AG09319 (cell line): ENCODE measurements at regions not wholly inside any gene's neighbourhood (a gene's known extent, or its start where the extent isn't known, plus 50 kb on each side); places are given as distances from the start of the nearest gene placed in this dataset.
"Not testable (repeated sequence)": the region's sequence is repeated elsewhere in the genome, so short reads cannot be mapped to it uniquely, and the experiment has no call there.

Source experiments
- DNase-seq: peaks from one replicate; pipeline ENCODE4 v3.0.0-alpha.2; 2010; ENCODE audit warnings: low read depth; ENCODE audit errors: extremely low read depth
- TF ChIP-seq, protein P1 (sequence below): IDR thresholded peaks from 2 replicates; pipeline ENCODE4 v1.5.1; 2011; ENCODE audit warnings: low read depth, mild to moderate bottlenecking, inconsistent platforms, low read length, moderate library complexity

DNA sequence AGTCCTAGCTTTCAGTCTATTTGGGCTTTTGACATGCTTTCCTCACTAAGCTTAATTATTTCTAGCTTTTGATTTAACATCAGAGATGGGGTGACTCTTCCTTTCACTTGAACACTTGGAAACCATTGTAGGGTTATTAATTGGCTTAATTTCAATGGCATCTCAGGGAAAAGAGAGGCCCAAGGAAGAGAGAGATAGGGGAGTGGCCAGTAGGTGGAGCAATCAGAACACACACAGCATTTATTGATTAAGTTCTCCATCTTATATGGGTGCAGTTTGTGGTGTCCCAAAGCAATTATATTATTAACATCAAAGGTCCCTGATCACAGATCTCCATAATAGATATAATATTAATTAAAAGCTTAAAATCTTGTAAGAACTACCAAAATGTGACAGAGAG, 1466.1 kb upstream of the SEL1L start:
- TF ChIP-seq, protein P1, sequence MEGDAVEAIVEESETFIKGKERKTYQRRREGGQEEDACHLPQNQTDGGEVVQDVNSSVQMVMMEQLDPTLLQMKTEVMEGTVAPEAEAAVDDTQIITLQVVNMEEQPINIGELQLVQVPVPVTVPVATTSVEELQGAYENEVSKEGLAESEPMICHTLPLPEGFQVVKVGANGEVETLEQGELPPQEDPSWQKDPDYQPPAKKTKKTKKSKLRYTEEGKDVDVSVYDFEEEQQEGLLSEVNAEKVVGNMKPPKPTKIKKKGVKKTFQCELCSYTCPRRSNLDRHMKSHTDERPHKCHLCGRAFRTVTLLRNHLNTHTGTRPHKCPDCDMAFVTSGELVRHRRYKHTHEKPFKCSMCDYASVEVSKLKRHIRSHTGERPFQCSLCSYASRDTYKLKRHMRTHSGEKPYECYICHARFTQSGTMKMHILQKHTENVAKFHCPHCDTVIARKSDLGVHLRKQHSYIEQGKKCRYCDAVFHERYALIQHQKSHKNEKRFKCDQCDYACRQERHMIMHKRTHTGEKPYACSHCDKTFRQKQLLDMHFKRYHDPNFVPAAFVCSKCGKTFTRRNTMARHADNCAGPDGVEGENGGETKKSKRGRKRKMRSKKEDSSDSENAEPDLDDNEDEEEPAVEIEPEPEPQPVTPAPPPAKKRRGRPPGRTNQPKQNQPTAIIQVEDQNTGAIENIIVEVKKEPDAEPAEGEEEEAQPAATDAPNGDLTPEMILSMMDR, result peak; percentile 48
- DNase-seq, result no peak

DNA sequence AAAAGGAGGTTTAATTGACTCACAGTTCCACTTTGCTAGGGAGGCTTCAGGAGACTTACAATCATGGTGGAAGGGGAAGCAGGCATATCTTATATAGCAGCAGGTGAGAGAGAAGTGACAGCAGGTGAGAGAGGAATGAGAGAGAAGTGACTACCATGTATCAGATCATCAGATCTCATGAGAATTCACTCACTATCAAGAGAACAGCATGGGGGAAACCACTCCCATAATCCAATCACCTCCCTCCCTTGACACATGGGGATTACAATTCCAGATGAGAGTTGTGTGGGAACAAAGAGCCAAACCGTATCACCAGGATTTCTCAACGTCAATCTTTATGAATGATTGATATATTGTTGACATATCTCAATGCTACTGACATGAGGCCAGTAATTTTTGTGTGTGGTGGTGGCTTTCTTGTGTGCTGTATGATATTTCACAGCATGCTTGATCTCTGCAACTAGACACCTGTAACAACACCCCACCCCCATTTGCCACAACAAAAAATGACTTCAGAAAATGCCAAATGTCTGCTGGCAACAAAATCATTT, 1470.9 kb upstream of the SEL1L start:
- TF ChIP-seq, protein P1, result no peak
- DNase-seq, result no peak

GRCh38 chr14:83006121-83006670, 1472.5 kb upstream of the SEL1L start:
- TF ChIP-seq, protein P1, result no peak
- DNase-seq, result no peak

GRCh38 chr14:83007052-83007451, 1473.4 kb upstream of the SEL1L start:
- DNase-seq, result not testable (repeated sequence)

DNA sequence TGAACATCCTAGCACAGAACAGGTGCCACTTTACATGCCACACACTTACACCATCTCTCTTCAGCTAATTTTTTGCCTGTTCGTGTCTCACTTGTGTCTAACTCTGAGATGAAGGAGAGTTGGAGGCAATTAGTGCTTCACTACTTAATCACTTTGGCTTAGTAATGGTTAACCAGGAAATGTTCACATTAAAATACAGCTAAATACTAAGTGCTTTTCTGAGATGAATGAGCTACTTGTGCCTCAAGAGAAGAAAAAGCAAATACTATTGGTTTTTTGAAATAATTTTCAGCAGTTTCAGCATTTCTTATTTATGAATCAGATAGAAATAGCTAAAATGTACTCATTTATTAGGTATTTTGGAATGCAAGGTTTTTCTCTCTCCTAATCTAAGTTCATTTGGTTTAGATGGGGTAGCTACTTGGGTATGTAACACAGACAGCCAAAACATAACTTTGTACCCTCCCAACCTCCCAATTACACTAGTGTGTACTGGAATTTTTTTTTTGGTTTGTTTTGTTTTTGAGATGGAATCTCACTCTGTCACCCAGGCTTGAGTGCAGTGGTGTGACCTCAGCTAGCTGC, 1474.1 kb upstream of the SEL1L start:
- TF ChIP-seq, protein P1, result no peak
- no peak for DNase-seq

DNA sequence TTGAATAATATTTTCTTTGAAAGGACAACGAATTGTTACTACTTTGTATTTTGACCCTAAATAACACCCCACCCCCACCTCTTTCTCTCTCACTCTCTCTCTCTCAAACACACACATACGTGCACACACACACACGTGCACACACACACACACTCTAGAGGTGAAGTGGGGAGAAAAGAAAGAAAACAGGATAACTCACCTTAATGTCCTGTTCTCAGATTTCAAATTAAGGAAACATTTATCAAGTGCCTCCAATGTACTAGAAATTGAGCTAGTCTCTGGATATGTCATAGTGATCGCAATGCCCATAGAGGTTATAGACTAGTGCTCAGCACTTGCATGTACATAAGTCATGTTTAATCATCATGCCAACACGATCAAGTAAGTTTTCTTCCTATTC, 1483.6 kb upstream of the SEL1L start:
- DNase-seq, result no peak
- TF ChIP-seq, protein P1, result no peak

GRCh38 chr14:83019744-83020414, 1486.2 kb upstream of the SEL1L start:
- DNase-seq, result no peak
- TF ChIP-seq, protein P1, result no peak

DNA sequence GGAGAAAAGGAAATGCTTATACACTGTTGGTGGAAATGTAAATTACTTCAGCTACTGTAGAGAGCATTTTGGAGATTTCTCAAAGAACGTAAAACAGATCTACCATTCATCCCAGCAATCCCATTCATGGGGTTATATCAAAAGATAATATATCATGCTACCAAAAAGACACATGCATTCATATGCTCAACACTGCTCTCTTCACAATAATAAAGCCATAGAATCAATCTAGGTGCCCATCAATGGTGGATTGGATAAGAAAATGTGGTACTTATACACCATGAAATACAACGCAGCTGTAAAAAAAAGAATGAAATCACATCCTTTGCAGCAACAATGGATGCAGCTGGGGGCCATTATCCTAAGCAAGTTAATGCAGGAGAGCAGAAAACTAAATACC, 1487.7 kb upstream of the SEL1L start:
- DNase-seq, result no peak
- TF ChIP-seq, protein P1, result no peak
